Nephron progenitor cell (in vitro differentiated cells): ENCODE measurements at regions not wholly inside any gene's neighbourhood (a gene's known extent, or its start where the extent isn't known, plus 50 kb on each side); places are given as distances from the start of the nearest gene placed in this dataset.

ENCODE experiments used
- DNase-seq: peaks from one replicate; pipeline ENCODE4 v3.0.0; 2021
- H3K27ac Mint-ChIP-seq: 2 replicates; pipeline ENCODE4 v1.8.0; 2021; ENCODE audit warnings: mild to moderate bottlenecking, moderate library complexity, mixed read lengths
- H3K27me3 Mint-ChIP-seq: 2 replicates; pipeline ENCODE4 v1.8.0; 2021; ENCODE audit warnings: mild to moderate bottlenecking, low read depth, mixed read lengths; ENCODE audit not compliant: poor library complexity
- H3K36me3 Mint-ChIP-seq: 2 replicates; pipeline ENCODE4 v1.8.0; 2021; ENCODE audit warnings: low read depth, mixed read lengths
- H3K4me1 Mint-ChIP-seq: 2 replicates; pipeline ENCODE4 v1.8.0; 2021; ENCODE audit warnings: mixed read lengths
- H3K4me3 Mint-ChIP-seq: 2 replicates; pipeline ENCODE4 v1.8.0; 2021; ENCODE audit warnings: mild to moderate bottlenecking, moderate library complexity, mixed read lengths
- H3K9me3 Mint-ChIP-seq: 2 replicates; pipeline ENCODE4 v1.8.0; 2021; ENCODE audit warnings: mild to moderate bottlenecking, moderate library complexity, mixed read lengths
- TF ChIP-seq, protein P1 (sequence below): fragments of 200-600 bp; sonication (generic); IDR thresholded peaks from 2 replicates; pipeline ENCODE4 v1.5.0; 2021; ENCODE audit warnings: antibody characterized with exemption

DNA sequence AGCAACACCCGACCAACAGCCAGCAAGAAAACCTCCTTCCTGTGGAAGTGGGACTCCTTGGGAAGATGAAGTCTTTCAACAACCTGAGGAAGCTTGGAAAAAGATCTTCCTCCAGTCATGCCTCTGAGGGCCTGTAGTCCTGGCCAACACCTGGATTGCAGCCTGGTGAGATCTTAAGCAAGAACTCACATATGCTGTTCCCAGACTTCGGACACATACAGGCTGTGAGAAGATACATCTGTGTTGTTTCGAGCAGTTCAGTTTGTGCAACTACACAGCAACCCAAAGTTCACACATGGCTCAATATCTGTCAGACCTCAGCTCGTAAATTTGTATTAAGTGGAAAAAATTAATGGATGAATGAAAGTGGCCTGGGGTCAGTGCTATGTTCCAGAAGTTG lies 65.1 kb upstream of the UBAC2 start:
- no peak for DNase-seq
- TF ChIP-seq, protein P1, sequence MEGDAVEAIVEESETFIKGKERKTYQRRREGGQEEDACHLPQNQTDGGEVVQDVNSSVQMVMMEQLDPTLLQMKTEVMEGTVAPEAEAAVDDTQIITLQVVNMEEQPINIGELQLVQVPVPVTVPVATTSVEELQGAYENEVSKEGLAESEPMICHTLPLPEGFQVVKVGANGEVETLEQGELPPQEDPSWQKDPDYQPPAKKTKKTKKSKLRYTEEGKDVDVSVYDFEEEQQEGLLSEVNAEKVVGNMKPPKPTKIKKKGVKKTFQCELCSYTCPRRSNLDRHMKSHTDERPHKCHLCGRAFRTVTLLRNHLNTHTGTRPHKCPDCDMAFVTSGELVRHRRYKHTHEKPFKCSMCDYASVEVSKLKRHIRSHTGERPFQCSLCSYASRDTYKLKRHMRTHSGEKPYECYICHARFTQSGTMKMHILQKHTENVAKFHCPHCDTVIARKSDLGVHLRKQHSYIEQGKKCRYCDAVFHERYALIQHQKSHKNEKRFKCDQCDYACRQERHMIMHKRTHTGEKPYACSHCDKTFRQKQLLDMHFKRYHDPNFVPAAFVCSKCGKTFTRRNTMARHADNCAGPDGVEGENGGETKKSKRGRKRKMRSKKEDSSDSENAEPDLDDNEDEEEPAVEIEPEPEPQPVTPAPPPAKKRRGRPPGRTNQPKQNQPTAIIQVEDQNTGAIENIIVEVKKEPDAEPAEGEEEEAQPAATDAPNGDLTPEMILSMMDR = no peak
- H3K9me3 Mint-ChIP-seq = peaks cover 13% of the 10 kb centered on the region
- H3K4me1 Mint-ChIP-seq = peaks cover 19% of the 10 kb centered on the region
- peaks cover 9% of the 10 kb centered on the region for H3K27me3 Mint-ChIP-seq
- H3K36me3 Mint-ChIP-seq = no peaks in the 10 kb centered on the region
- no peak overlapping the region for H3K4me3 Mint-ChIP-seq
- no peak overlapping the region for H3K27ac Mint-ChIP-seq

DNA sequence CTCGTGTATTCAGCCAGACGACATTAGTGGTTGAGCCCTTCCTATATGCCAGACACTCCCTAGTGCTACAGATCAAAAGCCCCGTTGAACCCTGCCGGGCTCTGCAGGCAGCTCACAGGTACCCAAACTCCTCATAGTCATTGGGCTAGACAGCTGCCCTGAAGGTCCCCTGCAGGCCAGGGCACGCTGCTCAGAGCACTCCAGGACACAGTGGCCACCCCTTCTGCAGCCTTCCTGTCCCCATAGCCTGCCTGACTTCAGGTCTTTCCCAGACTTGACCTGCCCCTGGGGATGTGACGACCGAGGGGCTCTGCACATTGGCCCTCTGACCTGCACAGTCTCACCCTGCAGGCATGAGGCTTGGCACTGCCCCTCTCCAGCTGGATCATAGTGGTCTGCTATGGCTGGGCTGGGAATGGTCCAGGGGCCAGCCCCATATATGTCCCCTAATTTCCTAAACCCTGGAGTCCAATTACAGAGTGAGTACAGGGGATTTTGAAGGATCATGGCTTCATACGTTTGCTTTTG lies 64.2 kb upstream of the UBAC2 start:
- no peak for DNase-seq
- TF ChIP-seq, protein P1 = no peak
- Mint-ChIP-seq H3K9me3 (peaks cover 22% of the 10 kb centered on the region), H3K36me3 (peaks cover 3% of the 10 kb centered on the region), H3K27ac (no peak overlapping the region), H3K27me3 (peaks cover 13% of the 10 kb centered on the region), H3K4me3 (no peak overlapping the region), H3K4me1 (peaks cover 19% of the 10 kb centered on the region)

DNA sequence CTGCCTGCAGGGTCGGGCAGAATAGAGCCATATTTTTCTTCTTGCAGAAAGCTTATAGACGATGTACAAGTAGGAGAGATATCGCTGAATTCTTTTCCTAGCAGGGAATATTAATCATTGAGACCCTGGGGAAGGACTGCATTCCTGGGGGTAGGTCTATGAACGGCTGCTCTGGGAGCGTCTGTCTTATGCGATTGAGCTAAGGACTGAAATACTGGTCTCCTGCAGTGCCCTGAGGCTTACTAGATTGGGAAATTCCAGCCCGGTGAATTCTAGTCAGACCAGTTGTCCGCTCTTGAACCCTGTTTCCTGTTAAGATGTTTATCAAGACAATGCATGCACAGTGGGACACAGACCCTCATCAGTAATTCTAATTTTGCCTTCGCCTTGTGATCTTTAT lies 59.8 kb upstream of the UBAC2 start:
- Mint-ChIP-seq H3K9me3 (peaks cover 25% of the 10 kb centered on the region), H3K27ac (no peak overlapping the region), H3K4me1 (peaks cover 6% of the 10 kb centered on the region), H3K36me3 (peaks cover 4% of the 10 kb centered on the region), H3K27me3 (peaks cover 6% of the 10 kb centered on the region), H3K4me3 (no peak overlapping the region)
- TF ChIP-seq, protein P1 = no peak
- no peak for DNase-seq

DNA sequence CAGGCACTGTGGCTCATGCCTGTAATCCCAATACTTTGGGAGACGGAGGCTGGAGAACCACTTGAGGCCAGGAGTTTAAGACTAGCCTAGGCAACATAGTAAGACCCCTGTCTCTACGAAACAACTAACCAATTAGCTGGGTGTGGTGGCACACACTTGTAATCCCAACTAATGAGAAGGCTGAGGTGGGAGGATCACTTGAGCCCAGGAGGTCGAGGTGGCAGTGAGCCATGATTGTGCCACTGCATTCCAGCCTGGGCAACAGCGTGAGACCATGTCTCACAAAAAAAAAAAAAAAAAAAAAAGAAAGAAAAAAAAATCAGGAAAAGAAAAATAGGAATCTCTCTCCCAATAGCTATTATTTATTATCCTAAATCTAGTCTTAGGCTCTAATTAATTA lies 56.8 kb upstream of the UBAC2 start:
- DNase-seq = no peak
- Mint-ChIP-seq H3K27me3 (peaks cover 3% of the 10 kb centered on the region), H3K4me3 (no peak overlapping the region), H3K27ac (no peak overlapping the region), H3K36me3 (peaks cover 4% of the 10 kb centered on the region), H3K9me3 (peaks cover 25% of the 10 kb centered on the region), H3K4me1 (peaks cover 6% of the 10 kb centered on the region)
- TF ChIP-seq, protein P1 = no peak

DNA sequence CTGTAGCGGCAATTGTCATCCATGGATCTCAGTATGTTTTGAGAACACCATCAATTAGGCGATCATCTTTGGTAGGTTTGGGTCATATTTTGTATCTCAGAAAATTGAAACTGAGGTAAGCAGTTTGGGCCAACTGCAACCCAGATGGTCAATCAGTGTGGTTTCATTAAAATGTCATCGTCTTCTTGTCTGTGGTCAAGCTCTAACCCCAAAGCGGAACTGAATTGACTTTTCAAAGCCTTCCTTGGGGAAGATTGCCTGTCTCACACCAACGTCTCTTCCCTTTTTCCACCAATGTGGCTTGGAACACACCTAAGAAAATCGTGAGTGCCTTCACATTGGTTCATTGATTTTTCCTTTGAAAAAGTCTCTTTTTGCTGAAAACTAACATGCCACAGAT lies 56.3 kb upstream of the UBAC2 start:
- Mint-ChIP-seq H3K4me3 (no peak overlapping the region), H3K27ac (no peak overlapping the region), H3K27me3 (peaks cover 3% of the 10 kb centered on the region), H3K4me1 (peaks cover 6% of the 10 kb centered on the region), H3K36me3 (peaks cover 4% of the 10 kb centered on the region), H3K9me3 (peaks cover 25% of the 10 kb centered on the region)
- TF ChIP-seq, protein P1 = no peak
- DNase-seq = no peak

DNA sequence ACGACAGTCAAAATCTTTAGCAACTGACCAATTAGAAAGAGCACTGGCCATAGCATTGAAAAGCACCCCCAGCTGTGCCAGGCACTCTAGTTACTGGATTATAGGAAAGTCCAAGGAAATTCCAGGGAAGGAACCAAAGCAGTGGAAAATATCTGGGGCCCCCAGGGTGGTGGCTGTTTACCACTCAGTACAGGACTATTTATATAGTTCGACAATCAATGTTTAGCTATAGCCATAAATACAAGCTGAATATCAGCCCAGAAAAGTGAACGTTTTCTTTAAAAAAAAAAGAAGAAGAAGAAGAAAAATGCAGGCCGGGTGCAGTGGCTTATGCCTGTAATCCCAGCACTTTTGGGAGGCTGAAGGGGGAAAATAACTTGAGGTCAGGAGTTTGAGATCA lies 55.2 kb upstream of the UBAC2 start:
- Mint-ChIP-seq H3K27me3 (peaks cover 3% of the 10 kb centered on the region), H3K27ac (no peak overlapping the region), H3K36me3 (peaks cover 4% of the 10 kb centered on the region), H3K4me3 (no peak overlapping the region), H3K4me1 (peaks cover 6% of the 10 kb centered on the region), H3K9me3 (peaks cover 13% of the 10 kb centered on the region)
- TF ChIP-seq, protein P1 = no peak
- DNase-seq = no peak
